GM21529 (cell line): ENCODE measurements at regions not wholly inside any gene's neighbourhood (a gene's known extent, or its start where the extent isn't known, plus 50 kb on each side); places are given as distances from the start of the nearest gene placed in this dataset.
"Not testable (repeated sequence)": the region's sequence is repeated elsewhere in the genome, so short reads cannot be mapped to it uniquely, and the experiment has no call there.

ENCODE experiments used
- ATAC-seq: cut with Tn5 transposase; IDR thresholded peaks from one replicate; pipeline ENCODE4 v1.9.1; 2021; ENCODE audit not compliant: unreplicated experiment

DNA sequence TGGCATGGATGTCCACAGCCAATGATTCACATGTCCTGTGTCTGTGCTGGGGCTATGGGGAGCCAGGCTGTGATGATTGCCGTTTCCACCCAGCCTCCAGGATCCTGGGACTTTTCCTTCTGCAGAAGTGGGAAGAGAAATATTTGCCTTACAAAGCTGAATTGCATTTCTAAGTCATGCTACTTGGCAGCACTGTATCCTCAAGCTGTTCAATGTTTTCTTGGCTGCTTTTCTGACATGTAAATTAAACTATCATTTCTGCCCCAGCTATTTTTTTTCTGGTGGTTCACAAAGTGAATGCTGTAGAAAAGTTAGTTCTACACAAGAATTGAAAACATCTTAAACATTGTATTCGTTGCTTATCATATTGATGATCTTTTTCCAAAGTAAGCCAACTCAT is 51.9 kb upstream of the TCERG1L start:
- no peak for ATAC-seq

DNA sequence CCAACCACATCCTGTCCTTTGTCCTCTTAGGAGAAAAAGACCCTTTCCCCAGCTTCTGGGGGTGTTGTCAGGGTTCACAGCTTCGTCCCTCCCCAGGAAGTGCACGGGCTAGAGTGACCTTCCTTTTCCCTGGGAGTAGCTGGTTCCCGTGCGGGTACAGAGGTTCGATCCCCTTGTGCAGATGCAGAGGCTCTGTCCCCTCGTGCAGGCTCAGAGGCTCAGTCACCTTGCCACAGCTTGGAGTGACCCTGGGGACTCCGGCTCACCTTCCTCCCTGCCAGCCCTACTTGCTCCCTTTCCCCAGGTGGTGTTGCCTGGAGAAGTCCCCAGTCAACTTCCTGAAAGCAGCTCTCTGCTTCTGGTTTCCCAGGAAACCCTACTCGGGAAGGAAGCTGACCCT is 60.0 kb upstream of the TCERG1L start:
- no peak for ATAC-seq

DNA sequence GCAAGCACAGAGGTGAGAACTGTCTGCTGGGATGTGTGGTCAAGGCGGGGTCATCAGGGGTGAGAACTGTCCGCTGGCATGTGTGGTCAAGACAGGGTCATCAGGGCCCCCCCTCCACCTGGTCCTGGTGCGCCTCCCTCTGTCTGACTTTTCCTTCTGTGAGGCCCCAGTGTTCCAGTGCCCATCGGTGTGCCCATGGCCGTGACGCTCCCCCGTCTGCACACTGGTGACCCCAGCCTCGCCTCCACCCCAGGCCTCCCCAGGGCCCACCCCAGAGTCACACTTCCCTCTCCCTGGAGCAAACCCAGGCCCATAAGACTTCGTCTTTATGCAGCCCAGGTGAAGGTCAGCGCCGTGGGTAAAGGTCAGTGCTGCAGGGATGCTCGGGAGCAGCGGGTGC is 70.1 kb upstream of the TCERG1L start:
- ATAC-seq = no peak

GRCh38 chr10:131385161-131385872 is 73.8 kb upstream of the TCERG1L start:
- ATAC-seq = not testable (repeated sequence)

DNA sequence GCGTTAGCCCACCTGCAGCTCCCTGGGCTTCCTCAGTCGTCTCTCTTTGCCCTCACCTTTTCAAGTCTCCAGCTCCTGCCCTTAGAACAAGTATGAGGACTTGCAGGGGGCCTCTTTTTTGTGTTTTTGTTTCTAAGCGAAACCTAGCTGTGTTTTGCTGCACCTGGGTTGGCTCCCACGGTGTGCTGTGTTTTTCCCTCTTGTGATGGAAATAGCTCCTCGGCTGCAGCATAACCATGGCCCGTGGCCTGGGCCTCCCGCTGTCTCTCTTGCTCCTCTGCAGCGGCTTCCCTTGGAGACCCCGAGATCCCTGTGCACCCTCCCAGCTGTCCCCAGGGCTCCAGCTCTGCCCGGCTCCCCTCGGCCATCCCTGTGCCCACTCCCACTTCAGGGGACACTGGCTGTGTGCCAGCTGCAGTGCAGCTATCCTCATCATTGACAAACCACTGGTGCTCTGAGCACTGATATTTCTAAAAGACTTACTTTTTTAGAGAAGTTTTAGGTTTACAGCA is 75.6 kb upstream of the TCERG1L start:
- no peak for ATAC-seq

DNA sequence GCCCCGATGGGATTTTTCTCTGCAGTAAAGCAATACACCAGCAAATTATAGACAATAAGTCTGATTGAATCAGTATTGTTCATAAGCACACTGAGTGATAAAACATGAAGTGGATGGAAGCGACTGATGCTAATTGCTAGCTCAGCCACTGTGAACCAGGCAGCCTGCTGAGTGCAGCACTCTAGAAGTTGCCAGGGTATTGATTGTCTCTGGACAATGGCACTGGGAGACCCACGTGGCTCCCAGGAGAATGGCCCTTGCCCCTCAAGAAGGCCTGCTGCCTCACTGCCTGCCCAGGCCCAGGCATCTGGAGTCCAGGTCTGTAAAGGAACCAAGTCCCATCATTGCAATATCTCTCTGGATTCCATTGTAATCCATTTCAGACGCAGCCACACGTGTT is 80.4 kb upstream of the TCERG1L start:
- ATAC-seq = no peak

DNA sequence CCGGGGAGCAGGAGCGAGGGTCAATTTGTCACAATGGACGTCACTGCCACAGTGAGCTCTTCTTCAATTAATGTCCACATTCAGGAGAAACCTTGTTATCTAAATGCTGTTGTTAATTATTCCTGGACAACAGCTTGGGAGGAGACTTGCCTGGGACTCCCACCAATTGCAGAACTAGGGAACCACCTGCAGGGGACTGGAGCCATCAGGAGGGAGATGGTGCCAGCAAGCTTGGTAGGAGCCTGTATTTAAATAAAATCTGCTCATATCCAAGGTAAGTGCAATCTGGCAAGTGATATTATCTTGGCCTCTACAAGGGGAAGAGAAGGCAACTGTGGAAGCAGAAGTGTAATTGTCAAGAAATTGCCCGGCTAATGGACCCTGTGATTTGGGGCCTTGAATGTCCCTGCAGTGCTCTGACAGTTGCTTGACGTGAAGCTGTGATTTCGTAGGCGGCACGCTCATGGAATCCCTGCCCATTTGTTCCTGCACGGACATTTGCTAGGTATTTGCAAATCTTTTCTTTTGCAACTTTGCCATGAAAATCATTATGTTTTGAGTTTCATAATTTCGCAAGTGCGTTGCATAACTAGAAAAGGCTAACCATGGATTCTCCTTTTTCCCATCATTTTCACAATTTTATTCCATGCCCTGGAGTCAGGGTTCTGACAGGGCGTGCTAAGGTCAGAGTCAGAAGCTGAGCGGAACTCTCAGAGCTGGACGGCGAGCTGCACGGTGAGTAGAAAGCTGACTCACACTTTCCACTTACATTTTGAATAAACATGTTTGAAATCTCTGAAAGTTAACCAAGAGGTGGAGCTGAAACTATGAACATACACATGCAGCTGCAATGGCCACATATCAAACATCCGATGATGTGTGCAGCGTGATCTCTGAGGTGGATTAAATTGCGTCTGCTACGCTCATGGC is 84.9 kb upstream of the TCERG1L start:
- ATAC-seq = no peak

- no peak for ATAC-seq
Measured at GRCh38 chr10:131398166-131398565, 86.6 kb upstream of the TCERG1L start.

- no peak for ATAC-seq
Measured at GRCh38 chr10:131399981-131400380, 88.5 kb upstream of the TCERG1L start.

- no peak for ATAC-seq
Measured at GRCh38 chr10:131400513-131400912, 89.0 kb upstream of the TCERG1L start.

DNA sequence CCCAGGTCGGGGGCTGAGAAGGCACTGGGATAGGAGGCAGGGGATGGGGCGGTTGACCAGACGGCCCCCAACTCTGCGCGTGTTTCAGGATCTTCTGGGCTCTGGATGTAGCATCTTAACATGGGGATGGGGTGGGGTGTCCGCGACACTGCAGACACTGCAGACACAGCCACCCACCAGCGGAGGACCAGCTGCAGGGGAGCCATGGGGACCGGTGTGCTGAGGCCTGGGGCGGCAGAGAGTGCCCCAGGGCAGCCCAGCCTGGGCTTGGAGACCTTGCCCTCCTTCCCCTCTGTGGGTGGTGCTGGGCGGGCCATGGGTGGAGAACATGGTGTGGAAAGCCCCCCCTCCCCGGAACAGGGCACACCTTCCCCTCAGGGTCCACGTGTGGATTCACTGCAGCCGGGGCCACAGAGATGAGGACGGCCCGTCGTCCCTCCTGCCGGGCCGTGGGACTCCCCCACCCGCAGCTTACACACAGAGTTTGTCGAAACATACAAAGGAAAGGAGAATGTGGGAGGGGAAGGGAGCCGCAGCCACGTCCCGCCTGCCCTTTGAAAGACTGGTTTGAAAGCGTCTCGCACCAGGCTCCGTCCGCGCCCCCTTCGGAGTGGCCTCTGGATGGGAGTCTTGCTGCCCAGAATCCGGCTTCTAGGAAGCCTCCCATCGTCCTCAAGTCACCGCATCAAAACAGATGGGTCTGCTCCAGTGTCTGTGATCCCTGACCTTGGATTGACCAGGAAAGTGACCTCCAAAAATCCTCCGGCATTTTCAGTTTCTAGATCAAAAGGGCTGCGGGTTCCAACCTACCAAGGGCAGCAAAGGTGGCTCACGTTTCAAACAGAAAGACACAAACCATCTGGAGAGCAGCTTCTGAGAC is 91.5 kb upstream of the TCERG1L start:
- ATAC-seq = no peak

- ATAC-seq = no peak
Measured at GRCh38 chr10:131403936-131404335, 92.4 kb upstream of the TCERG1L start.

- no peak for ATAC-seq
Measured at GRCh38 chr10:131404886-131405285, 93.4 kb upstream of the TCERG1L start.

GRCh38 chr10:131406676-131407392 is 95.3 kb upstream of the TCERG1L start:
- no peak for ATAC-seq

DNA sequence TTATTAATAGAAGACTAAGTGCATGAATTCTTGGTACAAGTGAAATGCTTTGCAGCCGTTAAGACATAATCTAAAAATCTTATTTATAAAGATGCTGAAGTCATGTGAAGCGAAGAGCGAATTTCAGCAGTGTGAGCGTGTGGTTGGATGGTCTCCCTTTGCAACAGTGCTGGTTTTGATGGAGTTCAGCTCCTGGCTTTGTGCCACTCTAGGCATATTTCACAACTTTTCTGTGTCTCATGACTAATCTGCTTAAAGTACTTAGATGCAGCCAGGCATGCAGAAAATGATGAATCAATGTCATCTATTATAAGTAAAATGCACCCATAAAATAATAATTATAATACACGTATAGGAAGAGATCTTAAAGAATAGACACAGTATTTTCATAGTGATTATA is 107.2 kb upstream of the TCERG1L start:
- ATAC-seq = no peak

- ATAC-seq = no peak
Measured at GRCh38 chr10:131419797-131420196, 108.3 kb upstream of the TCERG1L start.

GRCh38 chr10:131420867-131421266 is 109.3 kb upstream of the TCERG1L start:
- no peak for ATAC-seq

GRCh38 chr10:131421381-131421780 is 109.9 kb upstream of the TCERG1L start:
- no peak for ATAC-seq

DNA sequence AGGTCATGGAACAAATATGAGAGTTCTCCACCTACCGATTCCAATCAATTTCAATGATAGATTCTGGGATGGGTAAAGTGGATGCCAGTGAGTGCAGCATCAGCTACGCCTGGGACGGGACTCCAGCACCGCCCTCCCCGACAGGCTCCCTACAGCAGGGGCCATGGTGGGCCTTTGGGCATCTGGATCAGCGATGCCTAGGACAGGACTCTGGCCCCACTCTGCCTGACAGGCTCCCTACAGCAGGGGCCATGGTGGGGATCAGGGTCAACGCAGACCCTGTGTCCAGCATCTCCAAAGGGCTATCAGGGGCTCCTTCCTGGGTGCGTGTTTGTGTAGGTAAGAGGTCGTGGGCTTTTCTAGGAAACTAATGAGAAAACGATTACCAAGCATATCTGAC is 111.2 kb upstream of the TCERG1L start:
- ATAC-seq = no peak

DNA sequence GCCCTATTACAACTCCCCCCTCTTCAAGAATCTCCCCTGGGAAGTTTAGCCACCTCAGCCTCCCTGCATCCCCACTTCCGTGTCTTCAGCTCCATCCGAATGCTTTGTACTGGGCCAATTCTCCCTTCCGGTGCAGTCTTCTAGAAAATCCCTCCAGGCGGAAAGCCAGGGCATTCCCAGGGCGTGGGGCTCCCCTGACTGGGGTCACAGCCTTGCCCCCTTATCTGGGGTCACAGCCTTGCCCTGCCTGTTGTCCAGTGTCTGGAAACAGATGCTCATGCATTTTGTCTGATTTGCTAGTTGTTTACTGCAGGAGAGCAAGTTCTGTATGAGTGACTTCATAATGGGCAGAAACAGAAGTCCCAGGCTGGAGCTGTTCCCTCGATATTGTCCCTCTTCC is 112.5 kb upstream of the TCERG1L start:
- ATAC-seq = no peak
